ENCODE measurements at regions not wholly inside any gene's neighbourhood (a gene's known extent, or its start where the extent isn't known, plus 50 kb on each side); places are given as distances from the start of the nearest gene placed in this dataset.

- Histone ChIP-seq H3K4me1 (ENCODE audit: control extremely low read depth in 1 of 4, control insufficient read depth in 4 of 4, insufficient read depth in 4 of 4, low read length in 3 of 4) (peaks cover 0 to 7% (median 0%) of the 10 kb centered on the region in 4 experiments), H3K9me3 (ENCODE audit: control extremely low read depth in 1 of 5, control insufficient read depth in 4 of 5, insufficient read depth in 2 of 5, low read depth in 1 of 5, low read length in 4 of 5) (peaks cover 0 to 4% (median 0%) of the 10 kb centered on the region in 5 experiments), H3K36me3 (ENCODE audit: control insufficient read depth in 4 of 4, insufficient read depth in 4 of 4, low read length in 3 of 4) (no peaks in the 10 kb centered on the region), H3K27ac (ENCODE audit: insufficient read depth in 1 of 2, low read depth in 1 of 2, low read length in 2 of 2, poor library complexity in 1 of 2, severe bottlenecking in 2 of 2) (no peak overlapping the region), H3K4me3 (ENCODE audit: control insufficient read depth in 1 of 7, extremely low read depth in 1 of 7, insufficient read depth in 4 of 7, low read depth in 2 of 7, low read length in 6 of 7) (no peak overlapping the region), H3K27me3 (replicated peaks in 2 of 5; ENCODE audit: control insufficient read depth in 4 of 5, insufficient read depth in 5 of 5, low read length in 4 of 5) (peaks cover 0 to 22% (median 4%) of the 10 kb centered on the region in 5 experiments)
- DNase-seq, result no peak
- POLR2A ChIA-PET, result no interaction called here
- WGBS (ENCODE audit: insufficient coverage), result 95% methylated on average over 13 of the region's 14 CpGs
- CTCF ChIA-PET, result no interaction called here
These were observed 141.6 kb downstream of the OLFM1 start for GRCh38 chr9:135228983-135229625.

DNA sequence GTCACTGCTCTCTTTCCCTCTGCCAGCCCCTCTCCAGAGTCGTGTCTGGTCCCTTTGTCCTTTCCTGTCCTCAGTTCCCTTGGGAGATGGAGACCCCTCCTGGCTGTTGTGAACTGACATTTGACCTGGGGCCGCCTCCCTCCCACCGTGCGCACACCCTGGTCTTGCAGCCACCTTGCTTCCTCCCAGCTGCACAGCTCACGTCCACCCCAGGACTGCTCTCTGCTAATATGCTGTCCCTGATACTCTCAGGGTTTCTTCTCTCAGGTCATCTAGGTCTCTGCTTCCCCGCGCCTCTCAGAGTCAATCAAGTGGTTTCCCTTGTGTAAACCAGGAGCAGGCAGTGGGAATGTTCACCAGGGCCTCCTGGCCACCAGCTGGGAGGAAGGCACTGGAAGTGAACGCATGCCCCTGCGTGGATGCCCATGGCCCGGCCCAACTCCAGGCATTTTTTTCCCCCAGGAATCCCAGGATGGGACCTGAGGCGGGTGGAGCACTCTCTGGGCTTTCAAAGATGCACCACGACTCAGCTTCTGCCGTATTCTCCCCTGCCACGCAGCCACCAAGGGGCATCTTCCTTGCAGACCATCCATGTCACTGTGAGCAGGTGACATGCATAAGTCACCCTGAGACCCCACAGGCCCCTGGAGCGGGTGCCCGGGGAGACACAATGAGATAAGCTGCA, 142.4 kb downstream of the OLFM1 start:
- Histone ChIP-seq H3K4me1 (ENCODE audit: control extremely low read depth in 1 of 4, control insufficient read depth in 4 of 4, insufficient read depth in 4 of 4, low read length in 3 of 4) (peaks cover 0 to 1% (median 0%) of the 10 kb centered on the region in 4 experiments), H3K27ac (ENCODE audit: insufficient read depth in 1 of 2, low read depth in 1 of 2, low read length in 2 of 2, poor library complexity in 1 of 2, severe bottlenecking in 2 of 2) (no peak overlapping the region), H3K9me3 (ENCODE audit: control extremely low read depth in 1 of 5, control insufficient read depth in 4 of 5, insufficient read depth in 2 of 5, low read depth in 1 of 5, low read length in 4 of 5) (peaks cover 0 to 10% (median 5%) of the 10 kb centered on the region in 5 experiments), H3K4me3 (ENCODE audit: control insufficient read depth in 1 of 7, extremely low read depth in 1 of 7, insufficient read depth in 4 of 7, low read depth in 2 of 7, low read length in 6 of 7) (no peak overlapping the region), H3K36me3 (ENCODE audit: control insufficient read depth in 4 of 4, insufficient read depth in 4 of 4, low read length in 3 of 4) (no peaks in the 10 kb centered on the region), H3K27me3 (replicated peaks in 2 of 5; ENCODE audit: control insufficient read depth in 4 of 5, insufficient read depth in 5 of 5, low read length in 4 of 5) (peaks cover 0 to 26% (median 4%) of the 10 kb centered on the region in 5 experiments)
- CTCF ChIA-PET, result no interaction called here
- no peak for DNase-seq
- WGBS (ENCODE audit: insufficient coverage), result 95% methylated on average over 11 of the region's 16 CpGs
- POLR2A ChIA-PET, result no interaction called here

DNA sequence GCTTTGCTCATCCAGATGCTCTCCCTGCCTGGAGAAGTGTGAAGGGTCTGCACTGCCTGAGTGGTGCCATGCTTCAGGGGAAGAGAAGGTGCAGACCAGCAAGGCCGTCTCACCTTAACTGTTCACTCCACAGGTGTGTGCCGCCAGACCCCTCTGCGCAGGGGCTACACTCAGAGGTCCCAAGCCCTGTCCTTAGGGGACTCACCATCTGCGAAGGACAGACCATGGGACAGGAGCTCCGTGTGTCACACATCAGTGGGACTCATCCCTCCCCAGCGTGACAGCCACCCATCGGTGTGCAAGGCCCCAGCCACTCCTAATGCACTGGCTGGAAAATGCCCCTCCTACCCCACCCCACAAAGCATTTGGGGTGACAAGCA, 142.9 kb downstream of the OLFM1 start:
- CTCF ChIA-PET, result no interaction called here
- WGBS (ENCODE audit: insufficient coverage), result 94% methylated on average over 3 of the region's 7 CpGs

GRCh38 chr9:135230817-135231520, 143.5 kb downstream of the OLFM1 start:
- 89% methylated on average over 10 of the region's 10 CpGs for WGBS (ENCODE audit: insufficient coverage)
- CTCF ChIA-PET, result no interaction called here

More for the DNA sequence above, 142.9 kb downstream of the OLFM1 start:
- Histone ChIP-seq H3K27ac (ENCODE audit: insufficient read depth in 1 of 2, low read depth in 1 of 2, low read length in 2 of 2, poor library complexity in 1 of 2, severe bottlenecking in 2 of 2) (no peak overlapping the region), H3K4me3 (ENCODE audit: control insufficient read depth in 1 of 7, extremely low read depth in 1 of 7, insufficient read depth in 4 of 7, low read depth in 2 of 7, low read length in 6 of 7) (no peak overlapping the region), H3K36me3 (ENCODE audit: control insufficient read depth in 4 of 4, insufficient read depth in 4 of 4, low read length in 3 of 4) (no peaks in the 10 kb centered on the region), H3K27me3 (replicated peaks in 2 of 5; ENCODE audit: control insufficient read depth in 4 of 5, insufficient read depth in 5 of 5, low read length in 4 of 5) (peaks cover 0 to 26% (median 4%) of the 10 kb centered on the region in 5 experiments), H3K4me1 (ENCODE audit: control extremely low read depth in 1 of 4, control insufficient read depth in 4 of 4, insufficient read depth in 4 of 4, low read length in 3 of 4) (no peaks in the 10 kb centered on the region), H3K9me3 (ENCODE audit: control extremely low read depth in 1 of 5, control insufficient read depth in 4 of 5, insufficient read depth in 2 of 5, low read depth in 1 of 5, low read length in 4 of 5) (peaks cover 0 to 10% (median 5%) of the 10 kb centered on the region in 5 experiments)
- POLR2A ChIA-PET, result no interaction called here
- no peak for DNase-seq

DNA sequence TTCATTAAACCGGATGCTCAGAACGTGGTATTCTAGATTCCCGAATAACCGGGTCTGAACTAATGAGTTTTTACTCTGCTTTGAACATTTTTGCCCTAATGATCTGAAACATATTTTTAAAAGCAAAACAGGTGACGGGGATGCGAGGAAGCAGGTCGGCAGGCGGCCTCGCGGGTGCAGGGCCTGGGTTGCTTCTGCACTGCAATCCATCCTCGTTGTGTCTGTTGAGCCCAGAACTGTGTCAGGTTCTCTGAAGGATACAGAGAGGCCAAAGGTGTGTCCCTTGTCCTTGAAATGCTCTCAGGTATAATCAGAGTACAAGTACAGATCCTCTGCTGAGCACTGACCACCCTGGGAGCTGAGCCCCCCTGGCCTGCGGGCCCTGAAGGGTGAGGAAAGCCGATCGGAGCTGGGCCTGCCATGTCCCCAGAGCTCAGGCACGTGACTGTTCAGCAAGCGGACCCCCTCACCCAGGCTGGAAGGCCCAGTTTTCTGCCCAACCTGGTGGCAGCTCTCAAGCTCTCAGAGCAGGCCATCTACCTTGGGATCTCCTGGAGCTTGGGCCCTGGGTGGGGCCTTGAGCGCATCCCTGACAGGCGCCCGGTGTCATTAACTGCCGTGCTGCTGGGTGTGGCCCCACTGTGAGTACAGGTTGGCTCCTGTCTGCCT, 151.8 kb downstream of the OLFM1 start:
- 95% methylated on average over 20 of the region's 20 CpGs for WGBS (ENCODE audit: insufficient coverage)
- POLR2A ChIA-PET, result no interaction called here

More at GRCh38 chr9:135230817-135231520, 143.5 kb downstream of the OLFM1 start:
- Histone ChIP-seq H3K9me3 (ENCODE audit: control extremely low read depth in 1 of 5, control insufficient read depth in 4 of 5, insufficient read depth in 2 of 5, low read depth in 1 of 5, low read length in 4 of 5) (peaks cover 0 to 10% (median 5%) of the 10 kb centered on the region in 5 experiments), H3K36me3 (ENCODE audit: control insufficient read depth in 4 of 4, insufficient read depth in 4 of 4, low read length in 3 of 4) (no peaks in the 10 kb centered on the region), H3K27ac (ENCODE audit: insufficient read depth in 1 of 2, low read depth in 1 of 2, low read length in 2 of 2, poor library complexity in 1 of 2, severe bottlenecking in 2 of 2) (no peak overlapping the region), H3K4me1 (ENCODE audit: control extremely low read depth in 1 of 4, control insufficient read depth in 4 of 4, insufficient read depth in 4 of 4, low read length in 3 of 4) (no peaks in the 10 kb centered on the region), H3K27me3 (replicated peaks in 2 of 5; ENCODE audit: control insufficient read depth in 4 of 5, insufficient read depth in 5 of 5, low read length in 4 of 5) (peaks cover 0 to 26% (median 4%) of the 10 kb centered on the region in 5 experiments), H3K4me3 (ENCODE audit: control insufficient read depth in 1 of 7, extremely low read depth in 1 of 7, insufficient read depth in 4 of 7, low read depth in 2 of 7, low read length in 6 of 7) (no peak overlapping the region)
- no peak for DNase-seq
- POLR2A ChIA-PET, result no interaction called here

DNA sequence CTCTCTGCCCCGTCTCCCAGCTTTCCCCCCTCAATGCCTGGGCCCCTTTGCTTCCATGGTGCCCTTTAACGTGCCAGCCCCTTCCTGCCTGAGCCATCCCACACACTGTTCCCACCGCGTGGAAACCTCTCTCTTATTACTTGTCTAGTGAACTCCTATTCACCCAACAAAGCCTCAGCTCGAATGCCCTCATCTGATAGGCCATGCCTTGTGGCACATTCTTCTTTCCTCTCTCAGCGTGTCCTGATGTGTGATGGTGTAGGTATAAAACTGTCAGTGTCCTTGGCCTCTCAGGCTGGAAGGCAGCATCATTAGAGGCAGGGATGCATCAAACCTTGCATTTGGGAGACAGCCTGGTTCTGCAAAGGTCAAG, 152.3 kb downstream of the OLFM1 start:
- WGBS (ENCODE audit: insufficient coverage), result 100% methylated on average over 1 of the region's 6 CpGs
- DNase-seq, result no peak
- Histone ChIP-seq H3K36me3 (ENCODE audit: control insufficient read depth in 4 of 4, insufficient read depth in 4 of 4, low read length in 3 of 4) (no peaks in the 10 kb centered on the region), H3K27ac (ENCODE audit: insufficient read depth in 1 of 2, low read depth in 1 of 2, low read length in 2 of 2, poor library complexity in 1 of 2, severe bottlenecking in 2 of 2) (no peak overlapping the region), H3K4me3 (ENCODE audit: control insufficient read depth in 1 of 7, extremely low read depth in 1 of 7, insufficient read depth in 4 of 7, low read depth in 2 of 7, low read length in 6 of 7) (no peak overlapping the region), H3K9me3 (ENCODE audit: control extremely low read depth in 1 of 5, control insufficient read depth in 4 of 5, insufficient read depth in 2 of 5, low read depth in 1 of 5, low read length in 4 of 5) (peaks cover 0 to under 1% (median 0%) of the 10 kb centered on the region in 5 experiments), H3K4me1 (ENCODE audit: control extremely low read depth in 1 of 4, control insufficient read depth in 4 of 4, insufficient read depth in 4 of 4, low read length in 3 of 4) (peaks cover 0 to 24% (median 12%) of the 10 kb centered on the region in 4 experiments), H3K27me3 (replicated peaks in 2 of 5; ENCODE audit: control insufficient read depth in 4 of 5, insufficient read depth in 5 of 5, low read length in 4 of 5) (peaks cover 0 to 32% (median 4%) of the 10 kb centered on the region in 5 experiments)
- ChIA-PET POLR2A (no interaction called here), CTCF (no interaction called here)

More for the DNA sequence above, 151.8 kb downstream of the OLFM1 start:
- CTCF ChIA-PET, result no interaction called here
- Histone ChIP-seq H3K9me3 (ENCODE audit: control extremely low read depth in 1 of 5, control insufficient read depth in 4 of 5, insufficient read depth in 2 of 5, low read depth in 1 of 5, low read length in 4 of 5) (peaks cover 0 to 6% (median 5%) of the 10 kb centered on the region in 5 experiments), H3K4me1 (ENCODE audit: control extremely low read depth in 1 of 4, control insufficient read depth in 4 of 4, insufficient read depth in 4 of 4, low read length in 3 of 4) (peaks cover 0 to 21% (median 12%) of the 10 kb centered on the region in 4 experiments), H3K27ac (ENCODE audit: insufficient read depth in 1 of 2, low read depth in 1 of 2, low read length in 2 of 2, poor library complexity in 1 of 2, severe bottlenecking in 2 of 2) (no peak overlapping the region), H3K36me3 (ENCODE audit: control insufficient read depth in 4 of 4, insufficient read depth in 4 of 4, low read length in 3 of 4) (no peaks in the 10 kb centered on the region), H3K27me3 (replicated peaks in 2 of 5; ENCODE audit: control insufficient read depth in 4 of 5, insufficient read depth in 5 of 5, low read length in 4 of 5) (peaks cover 0 to 29% (median 2%) of the 10 kb centered on the region in 5 experiments), H3K4me3 (ENCODE audit: control insufficient read depth in 1 of 7, extremely low read depth in 1 of 7, insufficient read depth in 4 of 7, low read depth in 2 of 7, low read length in 6 of 7) (no peak overlapping the region)
- no peak for DNase-seq
